NCI-H226 (cell line): ENCODE measurements at regions not wholly inside any gene's neighbourhood (a gene's known extent, or its start where the extent isn't known, plus 50 kb on each side); places are given as distances from the start of the nearest gene placed in this dataset.

Source experiments
- DNase-seq: peaks from one replicate; pipeline ENCODE4 v3.0.0-alpha.2; 2015

GRCh38 chr2:128770143-128771085 is 451.7 kb upstream of the HS6ST1 start:
- no peak for DNase-seq

GRCh38 chr2:128771401-128771800 is 452.7 kb upstream of the HS6ST1 start:
- DNase-seq: no peak

DNA sequence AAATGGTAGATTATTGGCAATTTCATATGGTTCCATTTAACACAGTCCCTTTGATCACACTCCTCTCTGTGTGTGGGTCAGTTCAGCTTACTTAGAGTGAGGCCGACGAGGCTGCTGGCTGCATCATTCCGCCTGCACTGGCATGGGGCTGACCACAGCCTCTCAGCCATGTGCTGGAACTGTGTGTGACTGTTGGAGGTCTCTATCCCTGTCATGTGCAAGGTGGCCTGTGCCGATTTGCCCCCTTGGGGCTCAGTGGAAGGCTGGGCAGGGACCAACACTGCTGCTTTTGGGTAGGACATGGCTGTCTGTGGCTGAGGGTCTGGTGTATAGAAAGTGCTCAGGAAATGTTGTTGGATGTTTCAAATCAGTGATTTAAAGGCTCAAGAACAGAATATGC is 454.0 kb upstream of the HS6ST1 start:
- DNase-seq: no peak

GRCh38 chr2:128773641-128774319 is 455.1 kb upstream of the HS6ST1 start:
- DNase-seq: no peak

GRCh38 chr2:128774320-128775216 is 455.9 kb upstream of the HS6ST1 start:
- no peak for DNase-seq

DNA sequence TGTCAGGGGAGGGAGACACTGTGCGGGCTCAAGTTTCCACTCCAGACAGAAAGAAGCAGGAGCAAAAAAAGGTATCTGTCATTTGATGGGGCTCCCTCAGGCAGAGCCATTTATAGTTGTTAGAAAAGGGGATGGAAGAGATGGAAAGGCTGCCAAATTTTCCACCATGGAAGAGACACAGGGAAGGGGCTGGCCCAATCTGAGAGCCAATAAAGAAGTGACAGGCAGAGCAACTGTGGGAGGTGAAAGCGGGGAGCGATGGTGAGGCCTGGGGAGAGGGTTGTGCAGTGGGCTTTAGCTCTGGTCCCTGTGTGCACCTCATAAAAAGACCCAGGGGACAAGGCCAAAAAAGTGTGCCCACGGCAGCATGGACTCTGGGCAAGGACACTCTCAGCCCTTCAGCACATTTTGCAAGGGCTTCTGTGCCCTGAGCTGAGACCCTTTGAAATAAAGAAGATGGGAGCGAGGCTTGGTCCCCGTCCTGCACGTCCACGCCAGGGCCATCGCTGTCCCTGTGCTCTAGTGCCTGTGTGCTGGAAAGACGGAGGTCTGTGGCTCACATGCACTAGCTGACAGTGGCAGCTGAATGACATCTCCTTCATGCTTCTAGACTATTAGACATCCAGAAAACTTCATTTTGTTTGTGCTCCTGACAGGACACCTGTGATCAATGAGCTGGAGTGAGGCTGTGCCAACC is 456.7 kb upstream of the HS6ST1 start:
- DNase-seq: no peak

GRCh38 chr2:128775914-128776285 is 457.2 kb upstream of the HS6ST1 start:
- DNase-seq: no peak

DNA sequence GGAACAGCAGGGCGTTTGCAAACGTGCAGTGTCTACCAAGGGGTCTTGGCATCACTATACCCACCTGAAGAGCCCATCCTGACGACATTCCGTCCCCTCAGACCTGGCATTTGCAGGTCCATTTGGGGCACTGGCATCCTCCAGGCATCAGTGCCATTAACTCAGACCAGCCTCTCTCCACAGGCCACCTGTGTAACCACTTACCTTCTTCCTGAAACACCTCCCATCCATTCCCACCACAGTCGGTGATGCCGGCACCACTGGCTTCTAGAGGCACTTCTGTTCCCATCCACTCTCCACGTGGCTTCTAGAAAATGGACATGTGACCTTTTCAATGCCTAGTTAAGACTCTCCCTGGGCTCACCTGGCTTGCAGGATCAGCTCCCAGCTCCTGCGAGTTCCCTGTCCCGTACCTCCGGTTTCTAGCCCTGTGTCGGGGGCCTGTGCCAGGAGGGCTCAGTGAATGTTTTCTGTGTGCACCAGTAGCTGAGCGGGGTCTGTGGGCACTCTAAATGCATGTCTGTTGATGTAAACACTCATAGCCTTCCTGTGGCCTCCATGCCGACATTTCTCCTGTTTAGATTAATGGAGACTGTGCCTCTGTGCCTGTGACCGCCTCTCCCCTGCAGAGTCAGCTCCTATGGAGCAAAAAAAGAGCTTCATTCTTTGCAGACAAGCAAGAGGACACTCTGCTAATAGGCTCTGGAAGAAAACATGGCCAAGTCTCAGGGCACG is 458.0 kb upstream of the HS6ST1 start:
- no peak for DNase-seq

DNA sequence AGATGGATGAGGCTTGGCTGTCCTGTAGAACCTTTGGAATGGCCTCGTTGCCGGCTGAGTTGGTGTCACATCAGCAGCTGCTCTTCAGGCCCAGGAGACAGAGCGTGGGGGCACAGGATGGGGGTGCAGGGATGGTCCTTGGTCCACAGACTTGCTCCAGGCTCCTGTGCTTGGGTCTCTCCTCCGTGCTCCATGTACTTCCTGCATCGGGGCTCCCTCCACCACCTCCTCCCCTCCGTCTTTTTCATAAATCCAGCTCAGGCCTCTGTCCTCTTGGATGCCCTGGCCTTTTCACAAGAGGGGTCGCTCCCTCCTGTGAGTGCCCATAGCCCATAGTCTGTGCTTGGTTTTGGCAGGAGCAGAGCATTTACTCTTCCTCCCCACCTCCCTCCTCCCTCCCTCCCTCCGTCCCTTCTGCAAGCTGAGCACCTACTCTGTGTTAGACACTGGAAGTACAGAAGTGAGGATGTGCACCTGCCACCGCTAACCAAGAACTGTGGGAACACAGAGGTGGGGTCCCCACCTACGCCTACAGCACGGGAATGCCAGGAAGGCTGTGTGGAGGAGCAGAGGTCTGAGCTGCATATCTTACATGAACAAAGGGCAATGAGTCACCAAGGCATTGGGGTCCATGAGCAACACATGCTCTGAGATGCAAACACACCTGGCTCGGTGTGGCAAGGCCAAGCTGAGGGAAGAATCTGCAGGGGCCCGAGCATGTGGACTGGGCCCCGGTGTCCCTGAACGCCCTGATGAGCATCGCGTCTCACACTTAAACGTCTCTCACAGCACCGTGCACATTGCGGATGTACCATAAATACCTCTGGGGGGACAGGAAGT is 458.7 kb upstream of the HS6ST1 start:
- no peak for DNase-seq

- DNase-seq: no peak
Observed at GRCh38 chr2:128778843-128779242, 460.2 kb upstream of the HS6ST1 start.

- DNase-seq: no peak
Observed at GRCh38 chr2:128779301-128780095, 460.8 kb upstream of the HS6ST1 start.

- DNase-seq: no peak
Observed at GRCh38 chr2:128780434-128781080, 461.9 kb upstream of the HS6ST1 start.

GRCh38 chr2:128781166-128781565 is 462.5 kb upstream of the HS6ST1 start:
- no peak for DNase-seq

DNA sequence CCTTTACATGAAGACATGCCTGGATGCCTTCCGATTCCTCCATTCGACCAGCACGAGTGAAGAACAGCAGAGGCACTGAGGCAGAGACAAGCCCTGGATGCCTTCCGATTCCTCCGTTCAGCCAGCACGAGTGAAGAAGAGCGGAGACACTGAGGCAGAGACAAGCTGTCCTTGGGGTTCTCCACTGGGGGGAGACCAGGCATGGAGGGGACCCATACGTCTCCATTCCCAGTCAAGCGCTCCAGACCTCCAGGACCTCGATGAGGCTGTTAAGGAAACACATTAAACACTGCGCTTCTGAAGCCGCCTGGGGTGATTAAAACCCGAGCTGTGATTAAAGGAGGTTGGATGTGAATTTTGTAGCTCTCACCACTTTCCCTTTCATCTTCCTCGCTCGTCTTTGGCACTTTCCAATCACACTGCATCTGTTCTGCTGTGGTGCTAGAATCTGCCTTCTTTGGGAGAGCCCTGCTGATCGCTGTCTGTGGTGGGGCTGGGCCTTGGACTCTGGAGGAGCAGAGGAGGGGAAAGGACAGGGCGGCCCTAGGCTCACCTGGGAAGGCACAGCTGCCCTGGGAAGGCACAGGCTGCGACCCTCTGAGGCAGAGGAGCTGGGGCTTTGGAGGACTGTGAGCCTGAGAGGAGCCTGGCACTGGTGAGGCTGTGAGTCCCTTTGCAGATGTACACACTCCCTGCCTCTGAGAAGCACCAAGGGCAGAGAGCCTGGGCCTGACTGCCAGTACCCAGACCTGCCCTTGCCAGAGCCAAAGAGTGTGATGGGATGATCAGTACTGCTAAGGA is 463.1 kb upstream of the HS6ST1 start:
- no peak for DNase-seq

- no peak for DNase-seq
Observed at GRCh38 chr2:128782411-128783192, 463.9 kb upstream of the HS6ST1 start.

DNA sequence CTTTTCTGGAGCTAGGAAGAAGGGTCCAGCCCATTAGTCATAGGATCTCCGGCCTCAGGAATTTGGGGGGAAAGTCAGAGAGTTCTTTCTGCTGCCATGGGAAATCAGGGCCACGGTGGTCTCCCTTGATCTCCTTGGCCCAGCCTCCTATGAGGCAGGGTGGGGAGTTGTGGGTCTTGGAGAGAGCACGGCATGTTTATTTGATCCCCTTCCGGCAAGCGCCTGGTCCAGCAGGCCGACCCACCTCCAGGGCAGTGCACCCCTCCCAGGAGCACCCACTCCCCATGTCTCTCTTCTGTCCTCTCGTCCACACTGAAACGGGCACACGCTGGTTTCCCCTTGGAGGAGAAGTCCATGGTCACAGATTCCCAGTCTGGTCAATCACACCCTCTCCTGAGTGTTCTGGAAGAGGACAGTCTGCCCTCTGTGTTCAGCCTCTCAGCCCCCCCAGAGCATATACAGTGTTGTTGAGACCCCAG is 464.6 kb upstream of the HS6ST1 start:
- no peak for DNase-seq

- no peak for DNase-seq
Observed at GRCh38 chr2:128783896-128784295, 465.2 kb upstream of the HS6ST1 start.
